ENCODE measurements at regions not wholly inside any gene's neighbourhood (a gene's known extent, or its start where the extent isn't known, plus 50 kb on each side); places are given as distances from the start of the nearest gene placed in this dataset.

GRCh38 chr4:53712408-53713020 lies 121.2 kb upstream of the LNX1 start:
- no peaks in the 10 kb centered on the region for H3K36me3 Mint-ChIP-seq (ENCODE audit: low read depth)
- H3K4me3 Mint-ChIP-seq: no peak overlapping the region
- H3K27me3 Mint-ChIP-seq (ENCODE audit: low read depth): peaks cover 7% of the 10 kb centered on the region
- H3K4me1 Mint-ChIP-seq: peaks cover 31% of the 10 kb centered on the region
- no peaks in the 10 kb centered on the region for H3K9me3 Mint-ChIP-seq
- TF ChIP-seq CTCF (IDR thresholded peaks at IDR 0.05; ENCODE audit: unreplicated experiment in 3 of 3): no peak
- peak overlapping the region in 1 of 3 experiments; percentile 93 for H3K27ac Mint-ChIP-seq

- Mint-ChIP-seq H3K27ac (peak overlapping the region in 2 of 3 experiments; percentile 88 to 93), H3K27me3 (ENCODE audit: low read depth) (peaks cover 7% of the 10 kb centered on the region), H3K4me3 (no peak overlapping the region), H3K9me3 (no peaks in the 10 kb centered on the region), H3K4me1 (peaks cover 31% of the 10 kb centered on the region), H3K36me3 (ENCODE audit: low read depth) (no peaks in the 10 kb centered on the region)
- TF ChIP-seq CTCF (IDR thresholded peaks at IDR 0.05; ENCODE audit: unreplicated experiment in 3 of 3): no peak
Observed at GRCh38 chr4:53711926-53712325, 120.6 kb upstream of the LNX1 start.

- Mint-ChIP-seq H3K27me3 (ENCODE audit: low read depth) (peaks cover 20% of the 10 kb centered on the region), H3K27ac (peak overlapping the region in 1 of 3 experiments; percentile 36), H3K4me3 (no peak overlapping the region), H3K9me3 (no peaks in the 10 kb centered on the region), H3K36me3 (ENCODE audit: low read depth) (no peaks in the 10 kb centered on the region), H3K4me1 (peaks cover 33% of the 10 kb centered on the region)
- TF ChIP-seq CTCF (IDR thresholded peaks at IDR 0.05; ENCODE audit: unreplicated experiment in 3 of 3): no peak
Observed at GRCh38 chr4:53709693-53710092, 118.4 kb upstream of the LNX1 start.

- Mint-ChIP-seq H3K4me3 (no peak overlapping the region), H3K27me3 (ENCODE audit: low read depth) (peaks cover 20% of the 10 kb centered on the region), H3K9me3 (no peaks in the 10 kb centered on the region), H3K36me3 (ENCODE audit: low read depth) (no peaks in the 10 kb centered on the region), H3K4me1 (peaks cover 33% of the 10 kb centered on the region), H3K27ac (peak overlapping the region in 1 of 3 experiments; percentile 77)
- TF ChIP-seq CTCF (IDR thresholded peaks at IDR 0.05; ENCODE audit: unreplicated experiment in 3 of 3): no peak
Observed at GRCh38 chr4:53707491-53707890, 116.2 kb upstream of the LNX1 start.

GRCh38 chr4:53706422-53707032 lies 115.2 kb upstream of the LNX1 start:
- peak; percentile 42 to 70 (median 50) for TF ChIP-seq CTCF (IDR thresholded peaks at IDR 0.05; ENCODE audit: unreplicated experiment in 3 of 3)
- Mint-ChIP-seq H3K27me3 (ENCODE audit: low read depth) (peaks cover 17% of the 10 kb centered on the region), H3K9me3 (no peaks in the 10 kb centered on the region), H3K27ac (peak overlapping the region; percentile 47 to 85 (median 77)), H3K36me3 (ENCODE audit: low read depth) (no peaks in the 10 kb centered on the region), H3K4me1 (peaks cover 33% of the 10 kb centered on the region), H3K4me3 (no peak overlapping the region)

GRCh38 chr4:53705972-53706371 lies 114.7 kb upstream of the LNX1 start:
- Mint-ChIP-seq H3K9me3 (no peaks in the 10 kb centered on the region), H3K4me3 (no peak overlapping the region), H3K4me1 (peaks cover 33% of the 10 kb centered on the region), H3K27ac (peak overlapping the region; percentile 47 to 85 (median 77)), H3K36me3 (ENCODE audit: low read depth) (no peaks in the 10 kb centered on the region), H3K27me3 (ENCODE audit: low read depth) (peaks cover 13% of the 10 kb centered on the region)
- no peak for TF ChIP-seq CTCF (IDR thresholded peaks at IDR 0.05; ENCODE audit: unreplicated experiment in 3 of 3)
